ENCODE measurements at regions not wholly inside any gene's neighbourhood (a gene's known extent, or its start where the extent isn't known, plus 50 kb on each side); places are given as distances from the start of the nearest gene placed in this dataset.

DNA sequence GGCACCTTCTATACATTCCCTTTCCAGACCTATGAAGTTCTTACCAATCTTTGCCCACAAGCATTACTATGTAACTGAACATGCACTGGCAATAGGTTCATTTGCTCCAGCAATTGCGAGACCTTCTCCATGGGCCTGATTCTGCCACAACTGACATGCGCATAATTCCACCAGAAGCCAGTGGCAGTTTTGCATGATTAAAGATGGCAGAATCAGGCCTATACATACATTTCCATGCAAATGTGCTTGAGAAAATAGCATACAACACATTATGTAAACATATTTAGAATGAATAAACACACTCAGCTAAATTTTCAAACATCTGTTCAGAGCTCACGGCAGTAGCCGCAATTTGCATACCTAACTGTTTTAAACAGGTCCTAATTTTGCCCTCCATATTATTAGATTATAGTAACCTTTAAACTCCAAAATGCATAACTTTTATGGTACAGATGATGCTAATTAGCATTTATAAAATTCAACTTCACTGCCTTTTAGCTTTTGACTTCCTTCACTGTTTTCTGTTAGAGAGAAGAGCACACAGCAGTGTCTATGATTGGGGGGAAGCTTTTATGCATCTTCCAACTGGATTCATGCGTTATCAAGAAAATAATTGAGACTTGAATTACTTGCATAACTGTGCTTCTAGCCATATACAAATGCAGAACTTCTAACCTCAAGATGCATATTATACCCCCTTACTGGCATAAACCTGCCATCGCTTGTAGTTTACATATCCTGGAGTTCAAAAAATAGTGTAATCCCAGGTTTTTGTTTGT is 155.3 kb upstream of the CDH19 start:
- DNase-seq (ENCODE audit: low spot score), result no peak
- FAIRE-seq, result no peak

GRCh38 chr18:66757946-66758345 is 154.1 kb upstream of the CDH19 start:
- FAIRE-seq, result no peak
- DNase-seq (ENCODE audit: low spot score), result no peak

DNA sequence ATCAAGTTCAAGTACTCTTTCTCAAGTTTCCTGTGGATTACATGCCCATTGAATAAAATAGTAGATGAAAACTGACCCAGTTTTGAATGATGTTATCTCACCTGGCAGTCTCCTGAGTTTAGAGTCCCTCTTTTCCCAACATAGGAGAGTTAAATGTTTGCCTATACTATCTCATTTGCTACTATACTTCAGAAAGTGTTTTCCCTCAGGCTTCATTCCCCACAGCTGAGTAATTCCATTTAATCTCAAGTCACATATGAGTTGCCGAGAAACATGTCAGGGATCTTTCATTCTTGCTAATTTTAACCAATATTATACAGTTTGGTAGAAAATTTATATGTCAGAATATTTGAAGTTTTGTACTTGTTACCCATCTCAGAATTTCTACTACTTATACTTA is 150.4 kb upstream of the CDH19 start:
- FAIRE-seq (no peak), DNase-seq (ENCODE audit: low spot score) (no peak)

- FAIRE-seq, result no peak
- peak; percentile 12 for DNase-seq (ENCODE audit: low spot score)
Measured at GRCh38 chr18:66752733-66753132, 148.8 kb upstream of the CDH19 start.

GRCh38 chr18:66749481-66750035 is 145.7 kb upstream of the CDH19 start:
- FAIRE-seq, result no peak
- no peak for DNase-seq (ENCODE audit: low spot score)

GRCh38 chr18:66749030-66749429 is 145.1 kb upstream of the CDH19 start:
- no peak for FAIRE-seq

DNA sequence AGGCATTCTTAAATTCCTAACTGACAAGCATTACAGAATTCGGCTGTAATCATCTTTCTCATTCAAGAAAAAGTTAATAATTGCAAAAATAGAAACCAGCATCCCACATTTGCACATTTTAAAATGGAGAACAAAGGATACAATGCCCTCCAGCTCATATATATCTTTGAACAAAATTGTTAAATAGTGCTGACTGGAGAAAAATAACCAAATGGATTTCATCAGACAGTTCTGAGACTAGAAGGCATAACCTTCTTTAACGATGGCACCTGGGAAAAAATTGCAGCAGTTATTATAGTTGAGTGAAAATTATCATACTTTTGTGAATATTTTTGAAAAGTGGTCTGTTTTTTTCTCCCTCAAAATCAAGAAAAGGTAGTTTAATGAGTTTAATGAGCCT is 138.9 kb upstream of the CDH19 start:
- DNase-seq (ENCODE audit: low spot score), result no peak
- no peak for FAIRE-seq

More at GRCh38 chr18:66749030-66749429, 145.1 kb upstream of the CDH19 start:
- no peak for DNase-seq (ENCODE audit: low spot score)

GRCh38 chr18:66735933-66736332 is 132.0 kb upstream of the CDH19 start:
- DNase-seq (ENCODE audit: low spot score) (no peak), FAIRE-seq (no peak)

DNA sequence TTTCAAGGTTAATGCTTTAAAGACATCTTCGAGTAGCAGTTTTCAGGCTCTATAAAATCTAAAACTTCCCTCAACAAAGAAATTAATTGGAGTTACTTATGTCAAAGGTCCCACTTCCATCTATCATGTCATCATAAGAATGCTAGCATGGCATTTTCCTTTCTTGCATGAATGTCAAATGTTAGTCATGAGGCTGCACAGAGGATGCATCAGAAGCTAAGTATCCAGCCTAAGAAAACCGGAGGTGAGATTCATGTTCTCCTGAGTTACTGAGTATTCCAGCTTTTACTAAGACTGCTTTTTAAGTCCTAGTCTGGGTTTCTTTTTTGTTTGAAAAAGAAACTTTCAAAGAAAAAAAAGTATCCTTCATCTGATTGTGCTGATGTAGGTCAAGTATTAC is 130.6 kb upstream of the CDH19 start:
- FAIRE-seq, result no peak
- no peak for DNase-seq (ENCODE audit: low spot score)

GRCh38 chr18:66731890-66732289 is 128.0 kb upstream of the CDH19 start:
- no peak for DNase-seq (ENCODE audit: low spot score)
- no peak for FAIRE-seq

DNA sequence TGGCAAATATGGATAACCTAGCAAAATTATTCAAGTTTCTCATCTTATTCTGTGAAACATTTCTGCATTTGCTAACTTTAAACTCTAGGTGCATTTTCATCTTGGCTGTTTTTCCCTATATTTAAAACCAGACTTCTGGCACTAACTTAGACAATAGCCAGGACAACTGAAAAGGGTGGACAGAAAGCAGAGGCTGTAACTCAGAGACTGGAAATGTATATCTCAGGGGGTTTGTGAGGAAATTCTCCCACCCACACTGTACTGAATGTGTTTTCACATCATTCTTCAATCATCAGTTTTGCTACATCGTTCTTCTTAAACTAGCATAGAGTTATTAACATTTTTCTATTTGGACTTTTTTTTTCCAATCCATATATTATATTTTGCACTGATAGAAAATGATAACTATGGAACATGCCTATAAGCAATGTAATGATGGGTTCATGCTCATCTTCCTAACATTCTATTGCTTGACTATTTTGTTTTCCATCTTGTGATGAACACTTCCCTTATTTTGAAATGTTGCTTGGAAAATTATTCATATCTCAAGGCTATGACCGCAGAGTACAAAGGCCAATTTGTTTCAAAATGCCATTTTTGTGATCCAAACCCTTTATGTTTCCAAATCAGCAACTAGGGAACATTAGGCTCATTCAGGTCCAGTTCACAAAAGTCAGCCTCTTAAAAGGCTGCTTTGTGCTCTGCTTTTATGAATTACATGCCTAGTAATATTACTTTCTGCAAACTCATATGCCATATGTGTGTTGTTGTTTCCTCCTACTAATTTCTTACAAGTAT is 125.8 kb upstream of the CDH19 start:
- FAIRE-seq, result no peak

DNA sequence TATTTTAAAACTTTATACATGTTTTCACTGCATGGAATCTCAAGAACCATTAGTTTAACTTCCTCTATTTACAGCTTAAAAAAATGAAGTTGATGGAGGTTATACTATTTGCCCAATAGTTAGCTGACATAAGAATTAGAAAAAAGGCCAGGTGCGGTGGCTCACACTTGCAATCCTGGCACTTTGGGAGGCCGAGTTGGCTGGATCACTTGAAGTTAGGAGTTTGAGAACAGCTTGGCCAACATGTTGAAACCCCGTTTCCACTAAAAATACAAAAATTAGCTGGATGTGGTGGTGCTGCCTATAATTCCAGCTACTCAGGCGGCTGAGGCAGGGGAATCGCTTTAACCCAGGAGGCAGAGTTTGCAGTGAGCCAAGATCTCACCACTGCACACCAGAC is 125.1 kb upstream of the CDH19 start:
- FAIRE-seq (no peak), DNase-seq (ENCODE audit: low spot score) (no peak)

More for the DNA sequence above, 125.8 kb upstream of the CDH19 start:
- DNase-seq (ENCODE audit: low spot score), result no peak

DNA sequence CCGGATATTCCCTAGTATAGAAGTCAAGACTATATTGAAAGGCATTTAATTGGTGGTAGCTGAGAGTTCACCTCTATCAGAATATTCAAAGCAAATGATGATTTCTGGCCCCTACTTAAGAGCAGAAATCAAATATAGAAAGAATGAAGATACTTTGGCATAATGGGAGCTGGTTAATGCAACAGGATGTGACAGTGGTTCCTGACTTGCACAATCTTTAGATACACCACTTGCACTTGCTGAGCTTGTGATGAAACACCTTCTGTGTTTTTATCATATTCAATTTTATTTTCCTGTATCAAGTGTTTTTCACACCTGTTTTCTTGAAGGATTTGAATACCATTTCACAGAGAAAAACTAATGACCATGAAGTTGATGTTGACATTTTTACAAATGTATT is 124.1 kb upstream of the CDH19 start:
- FAIRE-seq (no peak), DNase-seq (ENCODE audit: low spot score) (no peak)

DNA sequence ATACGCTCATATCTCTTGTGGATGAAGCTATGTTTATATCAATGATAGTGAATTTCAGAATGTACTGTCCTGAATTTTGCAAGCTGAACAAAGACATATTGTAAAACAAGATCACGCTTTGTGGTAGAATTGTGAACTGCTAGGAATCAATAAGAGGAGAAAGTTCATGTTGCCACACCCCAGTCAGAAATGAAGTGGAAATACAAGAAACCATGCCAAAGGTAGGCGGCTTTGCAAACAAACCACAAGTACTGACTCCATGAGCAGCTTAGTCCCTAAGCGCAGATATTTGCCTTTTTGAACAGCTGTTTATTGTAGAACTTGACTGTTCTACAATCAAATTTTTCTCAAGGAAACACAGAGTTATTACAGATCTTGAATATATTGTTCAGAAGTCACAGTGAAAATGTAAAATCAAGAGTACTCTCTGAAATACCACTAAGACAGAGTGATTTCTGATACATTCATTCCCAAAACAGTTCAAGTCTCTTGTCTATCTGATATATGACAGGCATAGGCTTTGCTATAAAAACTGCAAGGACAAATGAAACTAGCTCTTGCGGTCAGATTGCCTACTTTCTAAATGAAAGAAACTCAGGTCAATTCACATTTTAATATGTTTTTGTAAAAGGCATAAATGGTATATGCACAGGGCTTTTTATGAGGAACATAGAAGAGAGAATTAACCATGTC is 120.9 kb upstream of the CDH19 start:
- FAIRE-seq, result no peak

GRCh38 chr18:66722671-66723070 is 118.8 kb upstream of the CDH19 start:
- FAIRE-seq, result no peak
- DNase-seq (ENCODE audit: low spot score), result no peak

More for the DNA sequence above, 120.9 kb upstream of the CDH19 start:
- DNase-seq (ENCODE audit: low spot score), result peak; percentile 4

DNA sequence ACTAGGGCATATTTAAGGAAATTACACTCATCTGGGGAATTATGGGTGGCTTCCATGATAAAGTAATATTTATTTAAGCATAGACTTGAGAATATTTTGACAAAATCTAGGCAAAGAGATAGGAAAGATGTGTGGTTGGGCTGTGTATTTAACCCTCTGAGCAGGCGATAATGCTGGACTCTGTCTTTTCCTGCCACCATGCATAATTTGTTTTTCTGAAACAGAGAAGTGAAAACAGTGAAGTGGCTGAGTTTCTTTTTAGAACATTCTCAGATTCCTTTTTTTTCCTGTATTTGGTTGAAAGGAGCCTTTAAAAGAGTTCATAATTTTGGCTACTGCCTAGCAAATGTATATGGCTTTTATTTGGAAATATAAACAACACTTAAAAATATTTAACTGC is 104.8 kb upstream of the CDH19 start:
- no peak for DNase-seq (ENCODE audit: low spot score)
- FAIRE-seq, result no peak

GRCh38 chr18:66707473-66707872 is 103.6 kb upstream of the CDH19 start:
- no peak for DNase-seq (ENCODE audit: low spot score)
- no peak for FAIRE-seq

DNA sequence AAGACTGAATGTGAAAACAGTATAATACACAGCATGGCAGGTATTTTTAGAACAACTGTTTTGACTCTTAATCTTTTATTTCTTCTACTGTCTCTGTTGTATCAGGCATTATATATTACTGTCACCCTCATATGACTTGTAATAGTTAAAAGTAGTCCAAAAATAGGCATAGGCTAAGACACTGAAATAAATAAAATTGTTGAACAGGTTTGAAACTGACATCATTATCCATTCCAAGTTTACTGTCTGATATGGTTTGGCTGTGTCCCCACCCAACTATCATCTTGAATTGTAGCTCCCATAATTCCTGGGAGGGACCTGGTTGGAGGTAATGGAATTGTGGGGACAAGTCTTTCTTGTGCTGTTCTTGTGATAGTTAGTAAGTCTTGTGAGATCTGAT is 91.4 kb upstream of the CDH19 start:
- DNase-seq (ENCODE audit: low spot score) (no peak), FAIRE-seq (no peak)

DNA sequence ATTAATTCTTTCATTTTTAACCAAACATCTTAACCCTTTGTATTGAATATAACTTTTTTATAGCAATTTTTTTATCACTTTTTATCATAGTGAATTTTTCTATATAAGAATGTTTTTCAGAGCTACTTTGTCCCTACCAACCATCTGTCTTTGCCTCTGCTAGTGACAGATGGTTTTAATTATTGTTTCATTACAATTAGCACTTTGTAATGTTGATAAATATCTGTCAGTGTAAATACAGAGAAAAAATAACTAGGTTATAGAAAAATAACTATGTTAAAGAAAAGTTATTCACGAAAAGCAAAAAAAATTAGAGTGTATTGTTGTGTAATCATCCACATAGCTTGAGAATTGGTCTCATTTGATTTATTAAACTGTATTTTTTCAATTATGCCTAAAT is 91.0 kb upstream of the CDH19 start:
- FAIRE-seq (no peak), DNase-seq (ENCODE audit: low spot score) (no peak)

GRCh38 chr18:66687635-66688034 is 83.7 kb upstream of the CDH19 start:
- FAIRE-seq, result no peak

GRCh38 chr18:66682855-66683322 is 79.0 kb upstream of the CDH19 start:
- FAIRE-seq, result no peak
- no peak for DNase-seq (ENCODE audit: low spot score)

More at GRCh38 chr18:66687635-66688034, 83.7 kb upstream of the CDH19 start:
- DNase-seq (ENCODE audit: low spot score), result no peak

- FAIRE-seq (no peak), DNase-seq (ENCODE audit: low spot score) (no peak)
Measured at GRCh38 chr18:66676699-66677098, 72.8 kb upstream of the CDH19 start.

Data from urothelium cell line (cell line).